HepG2 (cell line): ENCODE measurements at regions not wholly inside any gene's neighbourhood (a gene's known extent, or its start where the extent isn't known, plus 50 kb on each side); places are given as distances from the start of the nearest gene placed in this dataset.

Source experiments
- ATAC-seq: fragments of 200-7000 bp; cut with Tn5 transposase; 3 replicates; pipeline ENCODE4 v1.9.1; 2020; ENCODE audit warnings: mild to moderate bottlenecking, moderate library complexity
- BruUV-seq: library from RNA; stranded (reverse); fragments of 400-500 nt; replicated peaks from 2 replicates; lab custom pipeline; 2021; lab: Mats Ljungman, UMichigan
- CTCF ChIA-PET: fragments of 300-600 bp; formaldehyde crosslinking; extraction: SDS; loops from one replicate; lab custom pipeline; 2021; ENCODE audit warnings: low total read pairs, inconsistent platforms, low intra/inter-chr PET ratio; lab: Yijun Ruan, JAX
- POLR2A ChIA-PET: fragments of 350-600 bp; sonication (Branson Sonifier 250); formaldehyde crosslinking; loops from one replicate; lab custom pipeline; 2020; ENCODE audit warnings: antibody characterized with exemption, inconsistent platforms; lab: Yijun Ruan, JAX
- DNase-seq: peaks from one replicate; pipeline ENCODE4 v3.0.0-alpha.2; 2015; ENCODE audit warnings: low spot score
- FAIRE-seq: peaks from 3 replicates; lab custom pipeline; 2011; peaks lifted over from hg19 to GRCh38; lab: Jason Lieb, UNC
- H2AFZ ChIP-seq: one replicate; pipeline ENCODE4 v1.6.1; 2011; ENCODE audit warnings: low read length, inconsistent platforms
- H3K27ac ChIP-seq: fragments of 300-600 bp; 3 replicates; pipeline ENCODE4 v1.8.0; 2011; ENCODE audit warnings: mixed run types, mild to moderate bottlenecking, mixed read lengths, low read length, inconsistent platforms; ENCODE audit not compliant: insufficient read depth; ENCODE audit errors: extremely low read length
- H3K27me3 ChIP-seq, 2 experiments: fragments of 200-600 bp in 1 of 2; 2 replicates in 1 of 2; 3 replicates in 1 of 2; pipeline versions ENCODE4 v1.6.0 to v1.8.0; 2011; ENCODE audit warnings: low read length in 2 of 2, mild to moderate bottlenecking in 2 of 2, moderate library complexity in 2 of 2, inconsistent platforms in 1 of 2; ENCODE audit not compliant: insufficient read depth in 2 of 2, control insufficient read depth in 1 of 2
- H3K36me3 ChIP-seq, 2 experiments: fragments of 200-600 bp in 1 of 2; replicated peaks in 1 of 2; 2 replicates in 1 of 2; 3 replicates in 1 of 2; pipeline versions ENCODE4 v1.5.1 to v1.8.0; 2011; ENCODE audit warnings: low read length in 2 of 2, inconsistent platforms in 1 of 2; ENCODE audit not compliant: insufficient read depth in 2 of 2, control insufficient read depth in 1 of 2
- H3K4me1 ChIP-seq: 2 replicates; pipeline ENCODE4 v1.5.1; 2012; ENCODE audit warnings: low read length, inconsistent platforms; ENCODE audit not compliant: insufficient read depth
- H3K4me2 ChIP-seq: 2 replicates; pipeline ENCODE4 v1.6.0; 2011; ENCODE audit warnings: low read depth, low read length, inconsistent platforms
- H3K4me3 ChIP-seq, 3 experiments: fragments of 200-600 bp in 1 of 3; sonication (generic), shearing (Covaris generic) in 1 of 3; replicated peaks in 1 of 3; 2 replicates each; pipeline ENCODE4 v1.5.1; 2011 to 2016; ENCODE audit warnings: low read length in 3 of 3, inconsistent platforms in 2 of 3, low read depth in 2 of 3, mild to moderate bottlenecking in 2 of 3, control low read depth in 1 of 3, mixed read lengths in 1 of 3; ENCODE audit not compliant: insufficient read depth in 1 of 3
- H3K79me2 ChIP-seq: one replicate; pipeline ENCODE4 v1.6.1; 2011; ENCODE audit warnings: low read length, inconsistent platforms; ENCODE audit not compliant: insufficient read depth
- H3K9ac ChIP-seq: 2 replicates; pipeline ENCODE4 v1.6.0; 2011; ENCODE audit warnings: mild to moderate bottlenecking, low read depth, low read length, inconsistent platforms; ENCODE audit not compliant: insufficient read depth
- H3K9me3 ChIP-seq: 2 replicates; pipeline ENCODE4 v1.5.1; 2012; ENCODE audit warnings: mild to moderate bottlenecking, low read length
- H4K20me1 ChIP-seq: 2 replicates; pipeline ENCODE4 v1.6.0; 2011; ENCODE audit warnings: inconsistent platforms, mild to moderate bottlenecking, low read length, moderate library complexity; ENCODE audit not compliant: insufficient read depth
- ADNP ChIP-seq: sonication (generic); formaldehyde crosslinking; IDR thresholded peaks from 2 replicates; pipeline ENCODE4 v1.4.0; 2020; ENCODE audit warnings: missing genetic modification reagents
- SMYD3 ChIP-seq: sonication (generic); formaldehyde crosslinking; IDR thresholded peaks from 2 replicates; pipeline ENCODE4 v1.8.1; 2023; ENCODE audit warnings: mild to moderate bottlenecking, missing genetic modification reagents
- TBX2 ChIP-seq: sonication (generic); formaldehyde crosslinking; IDR thresholded peaks from 2 replicates; pipeline ENCODE4 v1.5.0; 2020; ENCODE audit warnings: missing genetic modification reagents, mild to moderate bottlenecking, borderline replicate concordance
- ZNF260 ChIP-seq: sonication (generic); formaldehyde crosslinking; IDR thresholded peaks from 2 replicates; pipeline ENCODE4 v1.4.0; 2020; ENCODE audit warnings: missing genetic modification reagents, low read depth, mild to moderate bottlenecking, borderline replicate concordance
- WGBS: methylation state at CpG from one replicate; pipeline ENCODE4 v1.1.6; 2017; ENCODE audit warnings: low lambda C conversion rate; 5-methylcytosine and 5-hydroxymethylcytosine counted together
- in situ Hi-C: cut with HindIII; loops from 2 replicates; pipeline ENCODE4 v1.10.0; 2017; ENCODE audit warnings: low pct_unique_long_range_greater_than_20kb; ENCODE audit not compliant: extremely low pct_ligation_motif_present
- intact Hi-C: fragments of 100-400 bp; cut with micrococcal nuclease; formaldehyde crosslinking; loops from one replicate; pipeline ENCODE4 v1.10.0; 2022; ENCODE audit not compliant: unreplicated experiment

- DNase-seq (no peak), ATAC-seq (no peak), FAIRE-seq (no peak)
- Histone ChIP-seq H2AFZ (no peak overlapping the region), H3K27ac (no peak overlapping the region), H3K79me2 (no peaks in the 10 kb centered on the region), H3K9me3 (no peaks in the 10 kb centered on the region), H3K27me3 (peaks cover 13 to 26% of the 10 kb centered on the region in 2 experiments; a peak in 4 of 5 replicates), H3K4me1 (no peaks in the 10 kb centered on the region), H3K9ac (no peak overlapping the region), H3K4me2 (no peak overlapping the region), H3K36me3 (no peaks in the 10 kb centered on the region), H4K20me1 (no peaks in the 10 kb centered on the region), H3K4me3 (no peak overlapping the region)
- no TSS peak for BruUV-seq
- WGBS: 0% methylated on average over 2 of the region's 6 CpGs
- no peak for TF ChIP-seq ADNP
- no peak for TF ChIP-seq ZNF260 (CRISPR knock-in tag)
- in situ Hi-C loops: no loop called here
- intact Hi-C loops: loop anchor here (10.0 kb wide), 1 partner anchor 832 kb away; no protein-coding TSS in a partner anchor
- ChIA-PET CTCF (no interaction called here), POLR2A (no interaction called here)
Observed at GRCh38 chr19:29402563-29402962, 123.2 kb upstream of the VSTM2B start.

DNA sequence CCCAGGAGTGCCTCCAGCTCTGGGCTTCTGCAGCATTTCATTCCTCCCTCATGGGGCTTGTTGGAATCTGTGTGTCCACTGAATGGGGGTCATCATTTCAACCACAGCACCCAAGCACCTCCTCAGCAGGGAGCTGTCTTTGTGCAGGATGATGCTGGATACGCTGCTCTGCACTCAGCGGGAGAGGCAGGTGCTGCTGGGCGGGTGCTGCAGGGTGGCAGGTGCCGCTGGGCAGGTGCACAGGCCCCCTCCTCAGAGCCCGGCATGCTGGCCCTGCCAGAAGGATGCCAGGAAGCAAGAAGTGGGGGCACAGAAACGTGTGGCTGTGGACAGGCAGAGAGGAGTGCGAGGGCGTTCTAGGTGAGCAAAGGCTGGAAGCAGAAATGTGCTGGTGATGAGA, 121.8 kb upstream of the VSTM2B start:
- FAIRE-seq: no peak
- WGBS: 12% methylated on average over 4 of the region's 8 CpGs

More for the DNA sequence above, 121.8 kb upstream of the VSTM2B start:
- intact Hi-C loops (loop anchor here (10.0 kb wide), 1 partner anchor 831 kb away; no protein-coding TSS in a partner anchor), in situ Hi-C loops (no loop called here)
- no peaks in the 10 kb centered on the region for H3K36me3 ChIP-seq
- H4K20me1 ChIP-seq: no peaks in the 10 kb centered on the region
- H2AFZ ChIP-seq: no peak overlapping the region
- DNase-seq (no peak), ATAC-seq (no peak)
- H3K27me3 ChIP-seq: peaks cover 11 to 35% of the 10 kb centered on the region in 2 experiments; a peak in 4 of 5 replicates
- H3K4me2 ChIP-seq: no peak overlapping the region
- ChIA-PET POLR2A (no interaction called here), CTCF (no interaction called here)
- H3K4me3 ChIP-seq: no peak overlapping the region
- no peak overlapping the region for H3K9ac ChIP-seq
- H3K4me1 ChIP-seq: no peaks in the 10 kb centered on the region
- no peak overlapping the region for H3K27ac ChIP-seq
- H3K9me3 ChIP-seq: no peaks in the 10 kb centered on the region
- BruUV-seq: no TSS peak
- no peaks in the 10 kb centered on the region for H3K79me2 ChIP-seq
- TF ChIP-seq SMYD3 (CRISPR knock-in tag) (no peak), TBX2 (CRISPR knock-in tag) (no peak)
